ENCODE measurements at regions not wholly inside any gene's neighbourhood (a gene's known extent, or its start where the extent isn't known, plus 50 kb on each side); places are given as distances from the start of the nearest gene placed in this dataset.

DNA sequence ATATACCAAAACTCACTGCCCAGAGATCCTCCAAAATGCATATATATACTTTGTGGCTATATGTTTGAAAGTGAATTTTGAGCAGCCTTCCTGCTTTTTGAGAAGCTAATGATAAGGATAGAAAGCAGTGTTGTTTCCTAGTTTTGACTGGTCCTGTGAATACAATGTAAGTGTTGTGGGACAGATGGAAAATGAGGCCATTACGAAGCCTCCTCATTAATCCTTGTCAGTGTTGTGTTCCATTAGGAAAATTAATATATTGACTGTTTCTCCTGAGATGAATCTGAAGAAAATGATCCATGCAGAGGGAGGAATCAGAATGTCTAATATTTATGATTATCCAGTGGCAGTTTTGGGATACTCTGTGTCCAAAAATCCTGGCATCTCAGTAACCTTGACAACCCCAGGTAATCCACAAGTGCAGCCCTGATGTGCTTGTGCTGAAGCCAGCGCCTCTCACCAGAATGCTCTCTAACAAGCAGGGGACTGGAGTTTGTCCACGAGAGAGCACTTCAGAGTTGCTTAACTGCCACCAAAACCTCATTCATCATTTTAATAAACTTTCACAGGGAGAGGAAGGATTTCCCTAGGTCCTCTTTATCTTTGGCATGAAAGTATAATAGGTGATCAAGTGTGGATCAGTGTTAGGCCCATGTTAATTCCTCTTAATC is 418.6 kb downstream of the CMPK2 start (continued):
- TF ChIP-seq, protein P1, sequence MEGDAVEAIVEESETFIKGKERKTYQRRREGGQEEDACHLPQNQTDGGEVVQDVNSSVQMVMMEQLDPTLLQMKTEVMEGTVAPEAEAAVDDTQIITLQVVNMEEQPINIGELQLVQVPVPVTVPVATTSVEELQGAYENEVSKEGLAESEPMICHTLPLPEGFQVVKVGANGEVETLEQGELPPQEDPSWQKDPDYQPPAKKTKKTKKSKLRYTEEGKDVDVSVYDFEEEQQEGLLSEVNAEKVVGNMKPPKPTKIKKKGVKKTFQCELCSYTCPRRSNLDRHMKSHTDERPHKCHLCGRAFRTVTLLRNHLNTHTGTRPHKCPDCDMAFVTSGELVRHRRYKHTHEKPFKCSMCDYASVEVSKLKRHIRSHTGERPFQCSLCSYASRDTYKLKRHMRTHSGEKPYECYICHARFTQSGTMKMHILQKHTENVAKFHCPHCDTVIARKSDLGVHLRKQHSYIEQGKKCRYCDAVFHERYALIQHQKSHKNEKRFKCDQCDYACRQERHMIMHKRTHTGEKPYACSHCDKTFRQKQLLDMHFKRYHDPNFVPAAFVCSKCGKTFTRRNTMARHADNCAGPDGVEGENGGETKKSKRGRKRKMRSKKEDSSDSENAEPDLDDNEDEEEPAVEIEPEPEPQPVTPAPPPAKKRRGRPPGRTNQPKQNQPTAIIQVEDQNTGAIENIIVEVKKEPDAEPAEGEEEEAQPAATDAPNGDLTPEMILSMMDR (IDR thresholded peaks at IDR 0.05; ENCODE audit: control extremely low read depth in 1 of 3, insufficient read depth in 1 of 3, low read depth in 1 of 3, low read length in 3 of 3): no peak
- no peak for TF ChIP-seq ASH2L (IDR thresholded peaks at IDR 0.05; ENCODE audit: low read length)
- no peak for TF ChIP-seq NRF1 (IDR thresholded peaks at IDR 0.05; ENCODE audit: low read depth, low read length)
- no peak for TF ChIP-seq PHF8 (conservative IDR thresholded peaks at IDR 0.05; ENCODE audit: low read depth, low read length)

Measured in H1 (cell line).